B cell (primary cell): ENCODE measurements at regions not wholly inside any gene's neighbourhood (a gene's known extent, or its start where the extent isn't known, plus 50 kb on each side); places are given as distances from the start of the nearest gene placed in this dataset.

Experiments used
- ATAC-seq: fragments of 200-7000 bp; cut with Tn5 transposase; one replicate; pipeline ENCODE4 v1.10.0; 2021; ENCODE audit warnings: low read depth, mild to moderate bottlenecking, moderate number of reproducible peaks, moderate library complexity
- CTCF ChIA-PET: fragments of 350-600 bp; sonication (Branson Sonifier 250); formaldehyde crosslinking; loops from one replicate; lab custom pipeline; 2021; ENCODE audit warnings: antibody characterized with exemption, inconsistent platforms; lab: Charles Lee
- POLR2A ChIA-PET: fragments of 350-600 bp; sonication (Branson Sonifier 250); formaldehyde crosslinking; loops from one replicate; lab custom pipeline; 2021; ENCODE audit warnings: antibody characterized with exemption; lab: Charles Lee
- DNase-seq: peaks from one replicate; pipeline ENCODE4 v3.0.0; 2013
- H2AFZ ChIP-seq: 2 replicates; pipeline ENCODE4 v1.6.1; 2012; ENCODE audit warnings: mild to moderate bottlenecking, low read depth, low read length; ENCODE audit not compliant: insufficient read depth, poor library complexity, severe bottlenecking
- H3K27ac ChIP-seq, 2 donors: 1 replicate in 1 of 2; 2 replicates in 1 of 2; pipeline ENCODE4 v1.5.1; 2012 to 2013; ENCODE audit warnings: low read length in 2 of 2, mild to moderate bottlenecking in 2 of 2, moderate library complexity in 1 of 2
- H3K27me3 ChIP-seq, 4 experiments: fragments of 200-600 bp in 1 of 4; sonication (generic) in 1 of 4; replicated peaks in 1 of 4; 1 replicate in 2 of 4; 2 replicates in 2 of 4; pipeline versions ENCODE4 v1.6.1 to v1.7.0; 2013 to 2016; ENCODE audit warnings: low read length in 3 of 4, mild to moderate bottlenecking in 2 of 4, mixed read lengths in 1 of 4, moderate library complexity in 1 of 4; ENCODE audit not compliant: insufficient read depth in 4 of 4, control insufficient read depth in 3 of 4; ENCODE audit errors: control extremely low read depth in 1 of 4
- H3K36me3 ChIP-seq, 2 experiments: replicated peaks in 1 of 2; 1 replicate in 1 of 2; 2 replicates in 1 of 2; pipeline versions ENCODE4 v1.6.1 to v1.7.1; 2013; ENCODE audit warnings: low read length in 1 of 2; ENCODE audit not compliant: insufficient read depth in 2 of 2, control insufficient read depth in 1 of 2; ENCODE audit errors: control extremely low read depth in 1 of 2, extremely low read depth in 1 of 2
- H3K4me1 ChIP-seq, 2 donors: fragments of 200-600 bp in 1 of 2; sonication (generic) in 1 of 2; 1 replicate in 1 of 2; 2 replicates in 1 of 2; pipeline versions ENCODE4 v1.5.1 to v1.6.1; 2013 to 2017; ENCODE audit warnings: low read length in 2 of 2; ENCODE audit not compliant: control insufficient read depth in 2 of 2, insufficient read depth in 2 of 2
- H3K4me2 ChIP-seq: replicated peaks from 2 replicates; pipeline ENCODE3; 2012; ENCODE audit warnings: mild to moderate bottlenecking, low read depth, low read length; ENCODE audit not compliant: poor library complexity, severe bottlenecking
- H3K4me3 ChIP-seq, 5 experiments: fragments of 200-600 bp in 1 of 5; sonication (generic) in 1 of 5; 1 replicate in 3 of 5; 2 replicates in 2 of 5; pipeline versions ENCODE4 v1.5.1 to v1.7.0; 2011 to 2016; ENCODE audit warnings: low read length in 4 of 5, mild to moderate bottlenecking in 4 of 5, low read depth in 2 of 5, control low read depth in 1 of 5, moderate library complexity in 1 of 5; ENCODE audit not compliant: insufficient read depth in 1 of 5; ENCODE audit errors: control extremely low read depth in 1 of 5, extremely low read depth in 1 of 5
- H3K79me2 ChIP-seq: fragments of 200-600 bp; sonication (generic); one replicate; pipeline ENCODE4 v1.6.0; 2016; ENCODE audit warnings: low read length; ENCODE audit not compliant: control insufficient read depth, insufficient read depth
- H3K9ac ChIP-seq: fragments of 200-600 bp; sonication (generic); 2 replicates; pipeline ENCODE4 v1.6.1; 2017; ENCODE audit warnings: mild to moderate bottlenecking, low read length, moderate library complexity
- H3K9me3 ChIP-seq, 3 donors: one replicate each; pipeline versions ENCODE4 v1.6.1 to v1.7.1; 2013; ENCODE audit warnings: low read length in 2 of 3; ENCODE audit not compliant: control insufficient read depth in 2 of 3, insufficient read depth in 1 of 3; ENCODE audit errors: control extremely low read depth in 1 of 3
- H4K20me1 ChIP-seq: 2 replicates; pipeline ENCODE4 v1.6.0; 2012; ENCODE audit warnings: mild to moderate bottlenecking, low read length; ENCODE audit not compliant: insufficient read depth, control insufficient read depth, poor library complexity, severe bottlenecking
- H3K27ac Mint-ChIP-seq: one replicate; pipeline ENCODE4 v1.8.0; 2021; ENCODE audit warnings: mixed read lengths
- H3K27me3 Mint-ChIP-seq: one replicate; pipeline ENCODE4 v1.8.0; 2021; ENCODE audit warnings: mixed read lengths
- H3K4me1 Mint-ChIP-seq: one replicate; pipeline ENCODE4 v1.8.0; 2021; ENCODE audit warnings: mixed read lengths
- H3K4me3 Mint-ChIP-seq: one replicate; pipeline ENCODE4 v1.8.0; 2021; ENCODE audit warnings: mixed read lengths
- H3K9me3 Mint-ChIP-seq: one replicate; pipeline ENCODE4 v1.8.0; 2022; ENCODE audit warnings: mixed read lengths; ENCODE audit not compliant: insufficient read depth
- CTCF ChIP-seq: fragments of 200-600 bp; IDR thresholded peaks from one replicate; pipeline ENCODE4 v1.8.0; 2022; ENCODE audit warnings: antibody characterized with exemption, mild to moderate bottlenecking
- EZH2 ChIP-seq: IDR thresholded peaks from 2 replicates; pipeline ENCODE4 v1.6.1; 2012; ENCODE audit warnings: borderline replicate concordance, low read depth, mild to moderate bottlenecking, moderate library complexity, low read length; ENCODE audit not compliant: insufficient read depth, poor library complexity, severe bottlenecking
- WGBS: methylation state at CpG from one replicate; pipeline ENCODE4 v1.1.5; 2013; ENCODE audit warnings: missing lambda C conversion rate; ENCODE audit not compliant: insufficient coverage; 5-methylcytosine and 5-hydroxymethylcytosine counted together
- intact Hi-C: fragments of 100-400 bp; cut with micrococcal nuclease; formaldehyde crosslinking; loops from one replicate; pipeline ENCODE4 v1.10.0; 2022

GRCh38 chr4:66568431-66568830 lies 898.1 kb upstream of the EPHA5 start:
- H3K4me3 Mint-ChIP-seq = no peak overlapping the region
- Histone ChIP-seq H3K4me1 (no peaks in the 10 kb centered on the region), H4K20me1 (no peaks in the 10 kb centered on the region), H3K4me3 (no peak overlapping the region), H3K36me3 (no peaks in the 10 kb centered on the region), H3K27me3 (no peaks in the 10 kb centered on the region), H3K4me2 (no peak overlapping the region), H2AFZ (no peak overlapping the region), H3K27ac (no peak overlapping the region), H3K9ac (no peak overlapping the region), H3K9me3 (no peaks in the 10 kb centered on the region), H3K79me2 (no peaks in the 10 kb centered on the region)
- no peak overlapping the region for H3K27ac Mint-ChIP-seq
- POLR2A ChIA-PET = no interaction called here
- intact Hi-C loops = no loop called here
- no peaks in the 10 kb centered on the region for H3K4me1 Mint-ChIP-seq
- DNase-seq (no peak), ATAC-seq (no peak)
- H3K27me3 Mint-ChIP-seq = no peaks in the 10 kb centered on the region
- TF ChIP-seq CTCF (no peak), EZH2 (no peak)
- H3K9me3 Mint-ChIP-seq = no peaks in the 10 kb centered on the region
- WGBS = 83% methylated on average over 1 of the region's 3 CpGs
- CTCF ChIA-PET = no interaction called here

- POLR2A ChIA-PET = no interaction called here
- WGBS = no CpG with 5 or more reads among the region's 2 CpGs
These were observed 897.7 kb upstream of the EPHA5 start for GRCh38 chr4:66568001-66568400.

More at GRCh38 chr4:66568001-66568400, 897.7 kb upstream of the EPHA5 start:
- Mint-ChIP-seq H3K4me1 (no peaks in the 10 kb centered on the region), H3K27ac (no peak overlapping the region), H3K27me3 (no peaks in the 10 kb centered on the region), H3K4me3 (no peak overlapping the region), H3K9me3 (no peaks in the 10 kb centered on the region)
- DNase-seq = no peak
- H3K36me3 ChIP-seq = no peaks in the 10 kb centered on the region
- H3K4me1 ChIP-seq = no peaks in the 10 kb centered on the region
- no peak overlapping the region for H3K27ac ChIP-seq
- no peak for ATAC-seq
- H3K79me2 ChIP-seq = no peaks in the 10 kb centered on the region
- no peaks in the 10 kb centered on the region for H3K27me3 ChIP-seq
- TF ChIP-seq CTCF = no peak
- no peak for TF ChIP-seq EZH2
- no peak overlapping the region for H3K4me3 ChIP-seq
- no peaks in the 10 kb centered on the region for H4K20me1 ChIP-seq
- H2AFZ ChIP-seq = no peak overlapping the region
- no peak overlapping the region for H3K4me2 ChIP-seq
- no peak overlapping the region for H3K9ac ChIP-seq
- intact Hi-C loops = no loop called here
- CTCF ChIA-PET = no interaction called here
- no peaks in the 10 kb centered on the region for H3K9me3 ChIP-seq
